Astrocyte of the cerebellum (primary cell): ENCODE measurements at regions not wholly inside any gene's neighbourhood (a gene's known extent, or its start where the extent isn't known, plus 50 kb on each side); places are given as distances from the start of the nearest gene placed in this dataset.
"Not testable (repeated sequence)": the region's sequence is repeated elsewhere in the genome, so short reads cannot be mapped to it uniquely, and the experiment has no call there.

Source experiments
- DNase-seq: peaks from one replicate; pipeline ENCODE4 v3.0.0-alpha.2; 2011; ENCODE audit warnings: low read depth
- H3K4me3 ChIP-seq: 2 replicates; pipeline ENCODE4 v1.5.1; 2011; ENCODE audit warnings: mild to moderate bottlenecking, low read depth, low read length, moderate library complexity
- CTCF ChIP-seq: IDR thresholded peaks from 2 replicates; pipeline ENCODE4 v1.5.1; 2012; ENCODE audit warnings: low read length, low read depth, moderate library complexity, mild to moderate bottlenecking; ENCODE audit errors: missing control alignments
- in situ Hi-C: cut with HindIII; loops from 2 replicates; pipeline ENCODE4 v1.10.0; 2017; ENCODE audit warnings: low sequenced_read_pairs

- no peak for DNase-seq
- TF ChIP-seq CTCF, result no peak
- no peak overlapping the region for H3K4me3 ChIP-seq
- in situ Hi-C loops, result no loop called here
Measured at GRCh38 chr5:143972068-143972467, 160.1 kb downstream of the HMHB1 start.

GRCh38 chr5:143976055-143976454 lies 164.1 kb downstream of the HMHB1 start:
- TF ChIP-seq CTCF, result no peak

DNA sequence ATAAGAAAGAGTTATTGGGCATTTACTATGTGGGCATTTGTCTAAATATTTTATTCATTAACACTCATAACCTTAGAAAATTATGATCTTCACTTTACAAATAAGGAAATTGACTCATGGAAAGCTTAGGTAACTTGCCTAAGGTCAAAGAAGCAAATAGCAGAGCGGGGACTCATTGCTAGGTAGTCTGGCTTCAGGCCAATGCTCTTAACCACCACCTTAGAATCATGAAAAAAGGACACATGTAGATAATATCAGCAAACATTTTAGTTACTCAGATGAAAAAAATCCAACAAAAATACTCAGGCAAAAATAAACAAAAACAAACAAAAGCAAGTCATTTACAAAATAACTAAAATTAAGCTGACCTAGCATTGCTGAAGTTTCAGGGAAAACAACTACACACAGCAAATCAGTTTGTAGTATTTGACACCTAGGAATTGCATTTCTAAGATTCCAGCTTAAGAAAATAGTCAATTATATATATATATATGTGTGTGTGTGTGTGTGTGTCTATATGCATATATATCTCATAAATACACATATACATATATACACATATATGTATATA lies 166.0 kb downstream of the HMHB1 start:
- TF ChIP-seq CTCF, result no peak
- in situ Hi-C loops, result no loop called here

More at GRCh38 chr5:143976055-143976454, 164.1 kb downstream of the HMHB1 start:
- in situ Hi-C loops, result no loop called here
- DNase-seq, result no peak
- H3K4me3 ChIP-seq, result no peak overlapping the region

DNA sequence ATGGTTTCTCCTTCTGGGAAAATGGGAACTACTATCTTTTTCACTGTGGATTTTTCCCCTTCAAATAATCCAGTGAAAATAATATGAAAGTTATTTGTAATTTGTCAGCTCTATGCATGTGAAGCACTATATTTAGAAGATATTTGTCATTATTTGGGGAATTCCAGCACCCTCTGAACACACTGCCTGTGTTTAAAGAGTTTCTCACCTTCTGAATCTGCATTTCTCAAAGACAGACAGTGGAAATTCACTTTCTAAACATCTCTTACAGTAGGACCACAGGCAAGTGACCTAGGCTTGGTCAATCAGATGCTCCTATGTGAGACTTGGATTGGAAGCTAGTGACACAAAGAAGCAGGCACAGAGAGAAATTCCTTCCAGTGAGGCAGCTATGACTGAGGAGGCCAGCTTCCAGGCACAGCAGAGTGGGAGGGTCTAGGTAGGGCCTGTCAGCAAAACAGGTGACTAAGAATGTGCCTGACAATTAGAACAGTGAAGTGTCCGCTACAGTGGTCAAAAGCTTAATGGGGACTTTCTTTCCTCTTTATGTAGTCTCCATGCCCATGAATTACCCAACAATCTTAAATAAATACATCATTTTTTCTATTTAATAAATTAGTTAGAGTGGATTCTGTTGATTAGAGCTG lies 167.2 kb downstream of the HMHB1 start:
- TF ChIP-seq CTCF, result no peak
- no peak for DNase-seq

More for the DNA sequence above, 166.0 kb downstream of the HMHB1 start:
- no peak for DNase-seq
- no peak overlapping the region for H3K4me3 ChIP-seq

DNA sequence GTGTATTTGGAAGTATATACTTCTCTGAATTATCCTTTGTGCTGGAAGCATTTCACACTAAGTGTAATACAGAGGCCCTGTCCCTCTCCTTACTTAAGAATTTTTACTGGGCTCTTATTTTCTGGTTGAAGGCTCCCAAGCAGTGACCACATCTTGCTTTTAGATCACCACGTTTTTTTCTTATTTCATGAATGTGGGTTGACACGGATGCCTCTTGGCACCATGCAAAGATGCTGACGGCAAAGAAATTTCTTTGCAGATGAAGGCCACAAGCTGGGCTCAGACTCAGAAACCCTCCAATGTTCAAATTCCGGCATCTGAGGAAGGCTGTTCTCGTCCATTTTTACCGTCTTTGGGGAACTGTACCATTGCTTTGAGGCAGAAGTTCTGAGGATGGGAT lies 168.5 kb downstream of the HMHB1 start:
- TF ChIP-seq CTCF, result no peak
- H3K4me3 ChIP-seq, result no peak overlapping the region
- DNase-seq, result peak; percentile 27
- in situ Hi-C loops, result no loop called here

More for the DNA sequence above, 167.2 kb downstream of the HMHB1 start:
- no peak overlapping the region for H3K4me3 ChIP-seq
- in situ Hi-C loops, result no loop called here

DNA sequence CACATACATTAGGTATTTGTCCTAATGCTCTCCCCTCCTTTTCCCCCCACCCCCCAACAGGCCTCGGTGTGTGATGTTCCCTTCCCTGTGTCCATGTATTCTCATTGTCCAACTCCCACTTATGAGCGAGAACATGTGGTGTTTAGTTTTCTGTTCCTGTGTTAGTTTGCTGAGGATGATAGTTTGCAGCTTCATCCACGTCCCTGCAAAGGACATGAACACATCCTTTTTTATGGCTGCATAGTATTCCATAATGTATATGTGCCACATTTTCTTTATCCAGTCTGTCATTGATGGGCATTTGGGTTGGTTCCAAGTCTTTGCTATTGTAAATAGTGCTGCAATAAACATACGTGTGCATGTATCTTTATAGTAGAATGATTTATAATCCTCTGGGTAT lies 171.0 kb downstream of the HMHB1 start:
- in situ Hi-C loops, H3K4me3 ChIP-seq, DNase-seq: not testable (repeated sequence)

- DNase-seq, result no peak
- no peak for TF ChIP-seq CTCF
- no peak overlapping the region for H3K4me3 ChIP-seq
- in situ Hi-C loops, result no loop called here
Measured at GRCh38 chr5:143985832-143986515, 174.0 kb downstream of the HMHB1 start.
